Fibroblast of skin of back (primary cell): ENCODE measurements at regions not wholly inside any gene's neighbourhood (a gene's known extent, or its start where the extent isn't known, plus 50 kb on each side); places are given as distances from the start of the nearest gene placed in this dataset.

Experiments
- DNase-seq: peaks from one replicate; pipeline ENCODE4 v3.0.0-alpha.2; 2013

DNA sequence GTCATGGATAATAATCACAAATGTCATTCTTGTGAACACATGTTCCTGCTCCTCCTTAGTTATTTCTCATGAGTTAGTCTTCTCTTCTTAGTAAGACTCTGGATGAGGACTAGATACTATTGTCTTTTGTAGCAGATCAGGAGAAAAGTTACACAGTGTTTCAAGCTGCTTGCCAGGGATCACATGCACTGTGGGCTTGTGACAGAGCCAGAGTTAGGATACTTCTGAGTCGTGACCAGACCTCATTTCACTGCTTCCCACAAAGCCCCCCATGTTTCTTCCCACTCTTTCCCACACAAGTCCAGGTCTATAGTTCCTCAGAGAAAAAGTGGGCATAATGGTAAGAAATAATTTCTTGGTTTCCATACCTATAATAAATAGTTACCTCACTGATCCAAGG lies 80.2 kb upstream of the LRATD1 start:
- DNase-seq = no peak

DNA sequence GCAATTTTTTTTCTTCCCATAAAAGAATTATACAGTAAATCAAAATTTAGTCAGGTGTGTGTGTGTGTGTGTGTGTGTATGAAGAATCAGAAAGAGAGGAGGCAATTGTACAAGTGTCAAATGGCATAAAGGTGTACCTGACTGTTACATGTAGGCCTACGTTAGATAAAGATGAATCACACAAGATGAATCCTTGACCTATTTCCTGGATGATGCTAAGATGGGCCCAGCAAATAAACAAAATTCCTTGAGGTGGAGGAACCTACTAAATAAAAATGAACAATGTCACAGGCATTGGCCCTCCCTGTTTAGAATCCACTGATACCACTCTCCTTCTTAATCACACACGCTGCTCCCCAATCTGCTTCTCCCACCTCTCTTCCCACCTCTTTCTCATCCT lies 79.7 kb upstream of the LRATD1 start:
- DNase-seq = no peak

DNA sequence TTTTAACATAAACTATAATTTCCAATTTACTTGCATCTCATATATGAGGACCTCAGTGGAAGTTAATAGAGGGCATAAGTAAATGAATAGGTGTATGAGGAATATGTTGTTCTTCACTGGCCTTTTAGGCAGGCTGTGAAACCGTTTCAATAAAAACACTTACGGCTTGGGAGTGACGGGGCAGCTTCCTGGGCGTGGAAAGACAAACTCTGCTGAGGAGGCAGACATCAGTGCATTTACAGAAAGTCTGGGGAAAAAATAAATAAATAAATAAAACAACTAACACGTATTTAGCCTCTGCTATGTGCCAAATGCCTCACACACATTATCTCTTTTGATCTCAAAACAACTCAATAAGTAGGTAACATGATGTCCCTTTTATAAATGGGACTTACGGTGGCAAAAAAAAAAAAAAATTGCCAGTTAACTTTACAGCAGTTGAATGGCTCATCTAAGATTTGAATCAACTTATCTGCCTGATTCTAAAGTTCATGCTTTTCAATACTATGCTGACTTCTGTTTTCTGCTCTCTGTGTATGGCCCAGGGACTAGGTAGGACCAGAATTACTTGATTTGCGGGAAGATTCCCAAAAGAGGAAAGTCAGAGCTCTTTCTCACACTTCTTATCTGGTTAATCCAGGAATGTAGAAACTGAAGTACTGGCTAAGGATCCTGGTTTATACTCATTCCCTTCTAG lies 77.5 kb upstream of the LRATD1 start:
- no peak for DNase-seq

DNA sequence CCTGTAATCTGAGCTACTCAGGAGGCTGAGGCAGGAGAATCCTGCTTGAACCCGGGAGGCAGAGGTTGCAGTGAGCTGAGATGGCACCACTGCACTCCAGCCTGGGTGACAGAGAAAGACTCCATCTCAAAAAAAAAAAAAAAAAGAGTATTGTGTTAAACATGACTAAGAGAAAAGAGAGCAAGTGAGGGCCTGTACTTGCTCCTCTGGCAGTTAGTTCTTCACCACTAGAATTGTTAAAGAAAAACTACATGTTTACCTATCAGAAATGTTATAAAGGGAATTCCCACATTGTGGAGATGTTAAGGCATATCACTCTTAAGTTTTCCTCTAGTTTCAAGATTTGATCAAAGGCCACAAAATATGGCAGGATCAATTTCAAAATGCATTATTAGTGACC lies 75.4 kb upstream of the LRATD1 start:
- DNase-seq = no peak

DNA sequence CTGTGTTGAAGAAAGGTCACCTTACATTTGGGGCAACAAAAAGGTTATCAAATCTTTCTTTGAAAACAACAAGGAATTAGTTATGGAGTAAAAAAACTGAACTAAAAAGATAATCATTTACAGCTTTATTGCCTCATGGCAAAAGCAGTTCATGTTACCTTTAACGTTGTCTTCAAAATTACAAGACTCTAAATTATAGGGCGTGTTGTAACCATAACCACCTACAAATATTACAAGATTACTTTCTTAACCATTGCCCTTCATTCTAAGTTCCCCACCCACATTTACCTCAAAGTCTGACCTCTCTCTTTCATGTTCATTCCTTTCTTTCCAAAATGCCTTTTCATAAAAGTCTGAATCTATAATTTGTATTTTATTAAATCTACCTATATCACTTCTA lies 74.6 kb upstream of the LRATD1 start:
- DNase-seq = no peak

DNA sequence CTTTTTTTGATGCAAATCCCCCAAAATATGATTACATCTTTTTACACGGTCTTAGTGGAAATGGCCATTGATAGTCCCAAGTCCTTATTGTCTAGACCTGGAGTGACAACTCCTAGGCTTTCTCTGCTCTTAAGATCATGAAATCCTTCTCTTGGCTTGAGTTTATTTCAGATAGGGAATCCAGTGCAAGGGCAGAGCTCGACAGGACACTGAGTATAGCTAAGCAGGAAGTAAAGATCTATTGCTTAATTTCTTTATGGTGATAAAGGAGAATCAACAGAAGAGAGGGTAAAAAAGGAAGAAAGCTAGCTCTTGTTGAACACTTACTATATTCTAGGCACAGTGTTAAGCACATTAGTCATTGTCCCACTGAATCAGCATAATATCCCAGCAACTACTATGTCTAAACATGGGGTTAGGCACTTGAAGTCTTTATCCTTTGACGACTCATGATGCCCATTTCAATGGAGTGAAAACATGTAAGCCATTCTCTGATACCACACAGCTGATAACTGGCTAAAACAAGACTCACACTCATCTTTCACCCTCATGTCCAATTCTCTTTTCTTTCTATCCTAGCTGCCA lies 74.1 kb upstream of the LRATD1 start:
- no peak for DNase-seq

DNA sequence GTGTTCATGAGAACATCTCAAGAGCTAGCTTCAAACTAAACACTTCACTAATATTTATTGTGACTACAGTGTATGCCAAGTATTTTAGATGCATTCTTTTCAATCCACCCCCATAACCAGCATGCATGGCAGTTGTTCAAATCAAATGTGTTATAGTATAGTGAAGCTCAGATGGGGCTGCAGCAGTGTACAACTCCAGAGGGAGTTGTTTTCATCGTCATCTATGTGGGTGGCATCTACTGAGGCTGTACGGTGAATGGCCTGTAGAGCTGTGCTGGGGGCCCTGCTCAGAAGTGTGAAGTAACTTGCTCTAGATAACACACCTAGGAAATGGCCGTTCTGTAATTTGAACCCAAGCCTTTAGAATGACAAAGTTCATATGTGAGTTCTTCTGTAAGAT lies 71.8 kb upstream of the LRATD1 start:
- no peak for DNase-seq

DNA sequence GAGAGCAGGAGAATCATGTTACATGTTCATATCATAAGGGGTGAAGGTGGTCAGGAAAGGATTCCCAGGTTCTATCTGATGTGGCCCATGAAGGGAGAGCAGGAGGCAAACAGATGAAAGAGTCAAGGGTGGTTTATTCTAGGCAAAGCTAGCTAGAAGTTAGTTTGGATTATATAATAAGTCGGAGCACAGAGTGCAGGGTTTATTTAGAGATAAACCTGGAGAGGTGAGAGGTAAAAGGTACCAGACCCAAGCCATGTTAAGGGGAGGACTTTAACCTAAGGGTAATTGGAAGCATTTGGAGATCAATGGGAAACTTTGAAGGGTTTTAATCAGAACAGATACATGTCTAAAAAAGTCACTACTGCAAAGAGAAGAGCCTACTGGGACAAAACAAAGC lies 69.2 kb upstream of the LRATD1 start:
- no peak for DNase-seq

DNA sequence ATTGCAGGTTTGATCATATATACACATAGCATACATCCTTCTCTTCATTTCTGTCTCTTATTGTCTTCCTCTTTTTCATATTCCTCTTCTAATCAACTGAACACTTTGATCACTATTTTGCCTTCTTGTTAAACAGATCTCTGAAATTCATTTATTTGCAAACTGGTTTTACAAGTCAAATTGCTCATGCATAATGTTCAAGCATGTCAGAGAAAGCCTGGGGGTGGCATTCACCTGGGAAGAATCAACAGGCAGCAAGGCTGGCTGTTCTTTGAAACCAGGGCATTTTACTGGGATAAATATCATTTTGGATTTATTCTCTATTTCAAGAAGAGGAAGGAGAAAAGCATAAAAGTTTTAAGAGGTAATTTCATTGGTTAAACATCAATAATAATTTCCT lies 66.9 kb upstream of the LRATD1 start:
- no peak for DNase-seq

DNA sequence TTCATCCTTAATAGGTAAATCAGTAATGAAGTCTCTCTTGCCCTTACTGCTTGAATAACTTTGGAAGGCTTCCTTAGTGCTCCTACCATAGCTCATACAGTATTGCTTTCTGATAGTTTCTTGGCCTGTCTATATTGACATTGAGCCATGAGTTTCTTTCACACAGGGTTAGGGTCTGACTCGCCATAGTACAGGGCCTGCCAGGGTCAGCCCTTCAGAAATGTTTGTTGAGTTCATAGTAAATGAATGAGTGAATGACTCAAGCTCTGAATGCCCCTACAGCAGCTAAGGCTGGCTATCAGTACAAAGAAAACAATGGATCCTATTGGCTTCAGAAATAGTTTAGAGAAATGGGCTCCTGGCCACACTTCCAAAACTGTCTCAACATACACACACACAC lies 65.0 kb upstream of the LRATD1 start:
- DNase-seq = peak; percentile 8

DNA sequence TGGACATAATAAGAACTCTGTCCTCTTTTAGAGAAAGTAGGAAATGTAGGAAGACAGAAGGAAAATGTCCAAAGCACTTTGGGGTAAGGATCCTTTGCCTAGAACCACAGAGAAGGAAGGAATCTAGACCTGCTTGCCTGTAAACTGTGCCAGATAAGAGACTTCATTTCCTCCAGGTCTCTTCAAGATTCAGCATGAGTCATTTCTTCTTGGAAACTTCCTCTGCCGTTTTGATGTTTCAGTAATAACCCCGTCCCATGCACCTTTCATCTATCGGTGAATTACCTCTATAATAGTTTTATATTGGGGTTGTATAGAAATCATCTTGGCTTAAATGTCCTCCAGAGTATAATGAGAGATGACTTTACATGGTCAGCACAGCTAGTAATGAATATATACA lies 63.2 kb upstream of the LRATD1 start:
- no peak for DNase-seq

DNA sequence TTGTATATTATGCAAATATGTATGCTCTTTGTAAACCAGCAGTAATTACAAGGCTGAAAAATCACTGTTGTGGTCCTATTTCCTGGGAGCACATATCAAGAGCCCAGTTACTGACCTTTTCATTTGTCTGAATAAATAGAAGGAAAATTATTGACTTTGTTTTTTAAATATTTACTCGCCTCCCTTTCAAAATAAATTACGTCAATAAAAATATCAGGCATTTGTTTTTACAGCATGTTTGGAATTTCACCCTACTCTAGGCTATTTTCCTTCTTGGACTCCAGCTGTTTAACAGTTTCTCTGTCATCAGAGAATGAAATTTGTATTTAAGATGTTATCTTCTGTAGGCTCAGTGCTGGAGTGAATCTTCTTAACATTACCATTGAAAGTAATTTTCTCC lies 59.9 kb upstream of the LRATD1 start:
- no peak for DNase-seq

DNA sequence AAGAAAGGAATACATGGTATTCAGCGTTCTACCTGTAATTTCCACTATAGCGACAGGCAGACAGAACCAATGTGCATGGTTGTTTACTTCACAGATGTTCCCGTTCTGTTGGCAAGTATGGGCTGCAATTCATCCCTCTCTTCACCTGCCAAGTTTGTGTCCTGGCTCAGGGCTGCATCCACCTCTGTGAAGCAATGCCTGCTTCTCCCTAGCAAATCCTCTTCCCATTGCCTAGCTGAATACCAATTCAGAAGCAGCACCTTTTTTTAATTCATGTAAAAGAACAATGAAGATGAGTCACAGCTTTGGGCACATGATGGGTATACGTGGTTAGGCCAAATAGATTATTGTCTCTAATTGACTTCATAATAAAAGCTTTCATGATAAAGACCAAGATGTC lies 54.7 kb upstream of the LRATD1 start:
- no peak for DNase-seq
